ENCODE measurements at regions not wholly inside any gene's neighbourhood (a gene's known extent, or its start where the extent isn't known, plus 50 kb on each side); places are given as distances from the start of the nearest gene placed in this dataset.

DNA sequence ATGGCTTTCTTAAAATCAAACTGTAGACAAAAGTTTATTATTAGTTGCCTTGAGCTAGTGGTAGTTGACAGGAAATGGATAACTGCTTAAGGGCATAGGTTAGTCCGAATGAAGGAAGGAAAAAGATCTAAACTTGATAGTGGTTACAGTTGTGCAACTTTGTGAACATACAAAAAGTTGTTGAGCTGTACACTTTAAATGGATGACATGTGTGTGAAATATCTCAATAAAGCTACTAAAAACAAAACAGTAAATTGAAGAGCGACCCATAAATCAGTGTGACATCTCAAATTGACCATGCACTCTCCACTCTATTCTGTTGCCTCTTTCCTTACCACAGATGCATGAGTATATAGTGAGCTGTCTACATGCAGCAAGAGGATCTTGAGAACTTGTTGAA lies 1757.8 kb downstream of the PCDH9 start:
- TF ChIP-seq EP300 (IDR thresholded peaks at IDR 0.05) (no peak), POLR2A (IDR thresholded peaks at IDR 0.05) (no peak)
- TF ChIP-seq, protein P1, sequence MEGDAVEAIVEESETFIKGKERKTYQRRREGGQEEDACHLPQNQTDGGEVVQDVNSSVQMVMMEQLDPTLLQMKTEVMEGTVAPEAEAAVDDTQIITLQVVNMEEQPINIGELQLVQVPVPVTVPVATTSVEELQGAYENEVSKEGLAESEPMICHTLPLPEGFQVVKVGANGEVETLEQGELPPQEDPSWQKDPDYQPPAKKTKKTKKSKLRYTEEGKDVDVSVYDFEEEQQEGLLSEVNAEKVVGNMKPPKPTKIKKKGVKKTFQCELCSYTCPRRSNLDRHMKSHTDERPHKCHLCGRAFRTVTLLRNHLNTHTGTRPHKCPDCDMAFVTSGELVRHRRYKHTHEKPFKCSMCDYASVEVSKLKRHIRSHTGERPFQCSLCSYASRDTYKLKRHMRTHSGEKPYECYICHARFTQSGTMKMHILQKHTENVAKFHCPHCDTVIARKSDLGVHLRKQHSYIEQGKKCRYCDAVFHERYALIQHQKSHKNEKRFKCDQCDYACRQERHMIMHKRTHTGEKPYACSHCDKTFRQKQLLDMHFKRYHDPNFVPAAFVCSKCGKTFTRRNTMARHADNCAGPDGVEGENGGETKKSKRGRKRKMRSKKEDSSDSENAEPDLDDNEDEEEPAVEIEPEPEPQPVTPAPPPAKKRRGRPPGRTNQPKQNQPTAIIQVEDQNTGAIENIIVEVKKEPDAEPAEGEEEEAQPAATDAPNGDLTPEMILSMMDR (IDR thresholded peaks at IDR 0.05), result no peak

All from suprapubic skin (tissue), 3 donors.